Daoy (cell line): ENCODE measurements at regions not wholly inside any gene's neighbourhood (a gene's known extent, or its start where the extent isn't known, plus 50 kb on each side); places are given as distances from the start of the nearest gene placed in this dataset.
A peak's percentile ranks its signal among the peaks of the same experiment; 100 is the strongest.
"Not testable (repeated sequence)": the region's sequence is repeated elsewhere in the genome, so short reads cannot be mapped to it uniquely, and the experiment has no call there.

Source experiments
- DNase-seq: peaks from one replicate; pipeline ENCODE4 v3.0.0-alpha.2; 2015; ENCODE audit warnings: low read depth

DNA sequence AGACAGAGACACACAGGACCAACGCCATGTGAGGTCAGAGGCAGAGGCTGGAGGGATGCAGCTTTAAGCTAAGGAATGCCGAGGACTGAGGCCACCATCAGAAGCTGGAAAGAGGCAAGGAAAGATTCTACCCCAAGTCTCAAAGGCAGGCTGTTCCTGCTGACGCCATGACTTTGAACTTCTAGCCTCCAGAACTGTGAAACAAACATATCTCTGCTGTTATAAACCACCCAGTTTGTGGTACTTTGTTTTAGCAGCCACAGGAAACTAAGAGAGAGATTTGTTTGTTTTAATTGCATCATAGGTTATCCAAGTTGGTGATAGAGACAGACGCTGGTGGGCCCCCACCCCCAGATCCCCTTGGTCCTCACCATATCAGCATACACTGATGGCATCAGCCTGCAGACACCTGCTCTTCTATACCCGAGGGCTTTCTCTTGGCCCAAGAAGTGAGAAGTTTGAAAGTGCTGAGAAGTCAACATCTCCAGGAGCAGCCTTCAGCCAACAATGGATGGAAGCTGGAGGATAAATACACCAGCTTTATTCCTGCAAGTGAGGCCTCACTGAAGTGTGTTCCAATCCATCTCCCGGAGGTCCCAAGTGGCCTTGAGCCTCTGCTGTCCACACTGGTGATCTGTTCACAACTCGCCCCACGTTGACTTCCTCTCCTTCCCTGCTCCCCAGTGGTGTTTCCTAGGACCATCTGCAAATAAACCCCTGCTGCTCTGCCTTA, 154.7 kb downstream of the BTBD3 start:
- no peak for DNase-seq

DNA sequence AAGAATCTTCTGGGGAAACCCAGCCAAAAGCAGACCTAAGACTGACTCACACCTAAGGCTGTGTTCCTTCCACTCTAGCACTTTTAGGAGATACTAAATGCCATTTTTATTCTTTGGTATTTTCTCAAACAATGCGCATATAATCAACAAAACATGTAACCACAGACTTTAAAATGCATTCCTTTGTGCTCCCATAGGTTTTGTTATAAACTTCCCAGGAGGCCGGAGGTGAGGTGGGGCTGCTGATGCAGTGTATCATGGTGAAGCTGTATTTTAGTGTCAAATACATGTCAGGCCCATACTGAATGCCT, 155.2 kb downstream of the BTBD3 start:
- DNase-seq: no peak

DNA sequence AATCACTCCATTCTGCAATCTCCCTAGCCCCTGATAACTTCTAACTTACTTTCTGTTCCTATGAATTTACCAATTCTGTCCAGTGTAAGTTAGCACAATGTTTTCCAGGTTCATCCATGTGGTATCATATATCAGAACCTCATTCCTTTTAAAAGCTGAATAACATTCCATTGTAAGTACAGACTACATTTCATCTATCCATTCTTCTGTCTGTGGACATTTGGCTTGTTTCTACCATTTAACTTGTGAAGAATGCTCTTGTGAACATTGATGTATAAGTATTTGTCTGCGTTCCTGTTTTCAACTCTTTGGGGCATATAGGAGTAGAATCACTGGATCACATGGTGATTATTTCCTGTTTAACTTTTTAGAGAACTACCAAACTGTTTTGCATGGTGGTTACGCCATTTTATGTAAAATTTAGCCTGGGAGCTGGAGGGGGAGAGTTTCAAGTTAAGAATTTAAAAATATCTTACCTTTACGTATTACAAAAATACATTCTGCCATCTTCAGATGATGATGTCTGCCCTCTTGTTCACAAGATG, 156.5 kb downstream of the BTBD3 start:
- DNase-seq: no peak

DNA sequence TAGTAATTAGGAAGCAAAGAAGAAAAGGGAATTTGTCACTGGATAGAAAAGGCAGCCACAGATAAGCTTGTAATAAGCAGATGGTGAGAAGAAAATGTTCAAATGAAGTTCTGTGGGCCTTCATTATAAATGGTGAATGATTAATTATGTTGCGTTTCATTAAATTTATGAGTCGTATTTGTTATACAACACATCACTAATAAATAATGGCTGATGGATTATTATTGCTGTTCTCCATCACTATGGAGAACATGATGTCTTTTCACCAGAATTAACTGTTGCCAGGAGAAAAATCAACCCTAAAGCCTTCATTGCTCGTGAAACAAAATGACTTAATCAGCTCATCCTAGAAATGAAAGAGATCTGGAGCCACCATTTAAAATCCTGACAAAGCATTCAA, 158.5 kb downstream of the BTBD3 start:
- no peak for DNase-seq

DNA sequence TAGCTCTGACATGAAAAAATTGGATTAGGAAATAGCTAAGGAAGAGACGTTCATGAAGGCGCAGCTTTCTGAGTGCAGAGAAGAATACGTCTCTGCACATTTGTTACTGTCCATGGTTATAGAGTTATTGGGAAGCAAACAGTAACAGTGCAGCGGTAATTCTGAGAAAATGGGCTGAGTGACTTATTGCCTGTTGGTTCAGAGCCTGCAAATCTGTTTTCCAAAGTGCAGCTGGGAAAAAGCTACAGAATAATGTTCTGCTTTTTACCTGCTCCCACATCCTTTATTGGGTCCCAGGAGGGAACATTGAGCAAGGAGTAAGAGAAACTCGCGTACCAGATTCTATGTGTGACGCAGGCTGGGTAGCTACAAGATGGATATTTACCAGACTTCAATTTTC, 160.2 kb downstream of the BTBD3 start:
- no peak for DNase-seq

DNA sequence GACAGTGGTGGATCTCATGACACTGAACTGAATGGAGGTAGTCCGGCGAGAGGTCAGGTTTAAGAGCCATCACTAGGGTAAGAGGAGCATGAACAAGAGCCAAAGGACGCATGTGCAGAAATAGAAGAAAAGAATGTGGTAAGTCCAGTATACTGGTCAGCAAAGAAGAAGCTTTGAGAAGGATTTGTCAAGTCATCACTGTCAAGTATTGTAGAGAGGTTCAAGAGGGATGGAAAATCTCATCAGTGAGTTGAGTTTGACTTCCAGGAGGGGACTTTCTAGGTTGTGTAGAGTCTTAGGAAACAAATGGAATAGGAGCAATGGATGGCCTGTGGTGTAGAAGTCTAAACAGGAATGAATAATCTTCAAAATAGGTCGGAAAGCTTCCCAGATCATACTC, 161.8 kb downstream of the BTBD3 start:
- DNase-seq: no peak

DNA sequence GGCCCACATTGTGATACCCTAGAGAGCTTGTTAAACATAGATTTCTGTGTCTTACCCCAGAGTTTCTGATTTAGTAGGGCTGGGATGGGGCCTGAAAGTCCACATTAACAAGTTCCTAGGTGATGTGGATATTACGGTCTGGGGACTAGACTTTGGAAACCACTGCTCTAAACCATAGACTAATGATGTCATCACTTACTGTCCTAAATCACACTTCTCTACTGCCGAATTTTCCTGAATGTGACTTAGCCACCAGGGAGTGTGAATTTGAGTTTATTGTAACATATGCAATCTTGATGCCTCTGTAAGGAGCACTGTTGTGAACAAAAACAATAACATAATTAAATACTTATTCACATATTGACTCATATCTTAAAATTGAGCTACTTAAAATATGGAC, 165.6 kb downstream of the BTBD3 start:
- no peak for DNase-seq

DNA sequence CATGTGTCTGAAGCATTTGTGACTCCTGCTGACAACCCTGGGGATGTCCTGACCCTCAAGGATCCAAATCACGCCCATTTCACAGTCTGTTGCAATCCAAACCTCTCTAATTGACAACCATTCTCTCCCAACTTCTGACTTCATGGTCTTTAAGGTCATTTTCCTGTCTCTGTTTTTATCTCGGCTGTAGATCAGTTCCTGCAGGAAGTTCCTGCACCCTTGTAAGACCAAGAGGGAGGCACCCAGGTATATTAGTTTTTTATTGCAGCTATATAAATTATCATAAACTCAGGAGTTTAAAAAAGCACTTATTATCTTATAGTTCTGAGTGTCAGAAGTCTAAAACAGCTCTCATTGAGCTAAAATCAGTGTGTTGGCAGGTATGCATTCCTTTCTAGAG, 166.8 kb downstream of the BTBD3 start:
- no peak for DNase-seq

DNA sequence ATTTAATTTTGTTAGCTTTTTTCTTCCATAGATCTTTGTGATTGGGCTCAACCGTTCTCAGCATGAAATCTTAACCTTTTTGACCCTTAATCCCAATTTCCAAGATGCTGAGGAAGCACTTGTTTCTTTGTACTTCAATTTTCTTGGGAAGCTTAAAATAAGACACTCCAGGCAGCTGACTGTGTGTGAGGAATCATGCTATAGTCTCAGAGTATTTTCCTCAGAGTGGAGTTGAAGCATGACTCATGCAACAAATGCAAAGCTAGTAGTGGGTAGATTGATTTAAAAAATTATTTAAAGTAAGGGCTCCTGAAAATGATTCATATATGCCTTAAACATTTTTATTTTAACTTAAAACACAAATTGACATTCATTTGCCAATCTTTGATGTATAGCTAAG, 168.7 kb downstream of the BTBD3 start:
- DNase-seq: no peak

DNA sequence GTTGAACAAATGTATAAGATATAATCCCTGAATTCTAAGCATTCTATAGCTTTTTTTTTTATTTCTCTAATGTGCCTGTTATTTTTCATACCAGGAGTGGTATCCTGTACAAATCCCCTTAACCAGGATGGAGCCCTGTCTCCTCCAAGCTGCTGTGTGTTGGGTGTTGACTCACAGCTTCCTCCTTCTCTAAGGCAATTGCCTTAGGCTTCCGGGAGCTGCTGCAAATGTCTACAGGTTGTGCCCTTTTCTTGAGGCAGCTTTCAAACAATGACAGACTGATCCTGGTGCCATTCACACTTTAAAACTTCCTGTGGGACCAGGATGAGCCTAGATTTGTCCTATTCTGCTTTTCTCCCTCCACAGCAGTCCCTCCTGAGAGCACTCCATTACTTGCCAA, 173.2 kb downstream of the BTBD3 start:
- no peak for DNase-seq

DNA sequence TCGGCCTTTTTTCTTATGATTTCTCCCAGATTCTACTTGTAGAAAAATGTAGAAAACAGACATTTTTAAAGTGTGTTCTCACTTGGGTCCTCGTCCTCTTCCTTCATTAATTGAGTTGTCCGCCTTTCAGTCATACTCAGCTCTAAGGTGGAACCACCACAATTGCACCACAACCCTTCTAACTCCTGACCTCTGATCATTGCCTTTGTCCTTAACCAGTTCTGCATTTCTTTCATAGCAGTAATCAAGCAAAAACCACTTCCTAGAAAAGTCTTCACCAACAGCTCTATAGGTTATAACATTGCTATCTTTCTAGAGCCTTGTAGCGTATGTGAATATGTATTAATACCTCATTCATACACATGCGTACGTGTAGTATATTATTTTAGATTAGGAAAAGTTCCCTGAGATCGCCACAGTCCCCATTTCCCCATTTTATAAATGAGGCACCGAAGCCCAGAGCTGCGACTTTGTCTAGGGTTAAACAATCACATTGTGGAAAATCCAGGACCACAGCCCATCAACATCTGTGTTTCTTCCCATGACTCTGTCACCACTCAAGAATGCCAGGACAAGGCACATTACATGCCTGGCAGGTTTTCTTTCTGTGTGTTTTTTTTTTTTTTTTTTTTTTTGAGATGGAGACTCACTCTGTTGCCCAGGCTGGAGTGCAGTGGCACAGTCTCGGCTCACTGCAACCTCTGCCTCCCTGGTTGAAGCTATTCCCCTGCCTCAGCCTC, 175.5 kb downstream of the BTBD3 start:
- peak; percentile 22 for DNase-seq

DNA sequence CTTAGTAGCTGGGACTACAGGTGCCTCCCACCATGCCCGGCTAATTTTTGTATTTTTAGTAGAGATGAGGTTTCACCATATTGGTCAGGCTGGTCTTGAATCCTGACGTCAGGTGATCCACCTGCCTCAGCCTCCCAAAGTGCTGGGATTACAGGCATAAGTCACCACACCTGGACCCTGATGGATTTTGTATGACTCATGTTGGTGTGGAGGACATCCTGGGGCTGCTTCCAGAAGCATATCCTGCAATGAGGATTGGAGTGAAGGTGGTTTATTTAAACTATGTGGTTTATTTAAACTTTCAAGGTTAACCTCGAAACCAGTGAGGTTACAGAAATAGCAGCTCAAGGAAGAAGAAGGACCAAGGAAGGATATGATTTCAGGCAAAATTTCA, 176.1 kb downstream of the BTBD3 start:
- not testable (repeated sequence) for DNase-seq

DNA sequence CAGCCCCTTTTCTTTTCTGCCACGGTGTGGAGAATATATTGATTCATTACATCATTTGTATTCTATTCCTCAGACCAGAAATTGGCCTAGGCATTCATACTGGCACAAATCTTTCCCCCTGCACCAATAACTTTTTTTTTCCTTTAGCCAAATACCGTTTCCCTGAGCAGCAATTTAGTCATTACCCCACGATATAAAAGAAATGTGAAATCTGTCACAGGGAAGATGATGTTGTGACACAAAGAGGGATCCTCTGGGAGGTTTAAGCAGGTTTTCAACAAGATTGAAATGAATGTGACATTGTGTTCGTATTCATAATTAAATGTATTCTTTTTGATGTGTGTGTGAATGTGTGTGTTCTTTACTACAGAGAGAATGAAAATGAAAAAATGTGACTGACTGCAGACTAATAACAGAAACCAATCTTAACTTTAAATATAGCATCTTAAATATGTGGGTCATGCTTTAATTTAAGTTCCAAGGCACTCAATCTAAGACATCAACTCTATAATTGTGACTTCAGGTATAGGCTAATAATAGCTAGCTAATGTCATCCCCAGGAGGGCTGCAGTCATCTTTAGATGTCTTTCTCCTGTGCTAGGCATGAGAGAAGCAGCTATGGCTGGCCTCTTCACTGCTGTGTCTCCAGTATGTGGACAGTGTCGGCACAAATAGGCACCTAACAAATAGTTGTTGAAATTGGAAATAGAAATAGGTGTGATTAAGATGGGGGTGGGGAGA, 177.7 kb downstream of the BTBD3 start:
- no peak for DNase-seq

DNA sequence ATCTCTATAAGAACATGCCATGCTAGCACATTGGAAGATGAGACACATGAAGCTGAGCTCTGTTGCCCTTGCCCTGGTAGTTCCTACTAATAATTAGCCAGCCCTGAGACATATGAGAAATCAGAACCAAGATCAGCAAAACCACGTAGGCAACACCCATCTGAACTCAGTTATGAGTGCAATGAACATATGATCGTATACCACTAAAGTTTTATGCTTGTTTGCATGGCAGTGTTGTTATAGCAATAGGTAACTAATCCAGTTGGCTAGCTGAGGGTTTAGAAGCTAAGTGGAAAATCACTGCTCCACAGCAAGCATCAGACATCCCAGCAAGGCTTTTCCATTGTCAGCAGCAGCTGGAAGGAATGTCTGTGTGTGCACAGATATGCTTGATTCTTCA, 180.7 kb downstream of the BTBD3 start:
- DNase-seq: no peak

DNA sequence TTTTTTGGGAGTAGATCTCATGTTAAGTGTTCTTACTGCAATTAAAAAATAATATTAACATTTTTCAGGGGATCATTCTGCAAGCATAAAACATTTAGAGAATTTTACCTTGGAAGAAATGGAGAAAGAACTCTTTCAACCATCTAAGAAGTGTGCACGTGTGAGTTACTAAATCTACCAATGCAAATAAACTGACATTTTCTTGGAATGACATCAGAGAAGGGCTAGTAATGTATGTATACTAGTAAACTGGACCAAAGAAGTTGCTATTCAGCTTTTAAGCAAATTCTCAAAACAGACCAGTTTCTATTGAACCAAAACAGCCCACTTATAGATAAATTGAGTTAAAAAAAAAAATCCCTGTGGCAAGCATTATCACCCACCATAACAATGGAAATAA, 191.2 kb downstream of the BTBD3 start:
- DNase-seq: no peak

DNA sequence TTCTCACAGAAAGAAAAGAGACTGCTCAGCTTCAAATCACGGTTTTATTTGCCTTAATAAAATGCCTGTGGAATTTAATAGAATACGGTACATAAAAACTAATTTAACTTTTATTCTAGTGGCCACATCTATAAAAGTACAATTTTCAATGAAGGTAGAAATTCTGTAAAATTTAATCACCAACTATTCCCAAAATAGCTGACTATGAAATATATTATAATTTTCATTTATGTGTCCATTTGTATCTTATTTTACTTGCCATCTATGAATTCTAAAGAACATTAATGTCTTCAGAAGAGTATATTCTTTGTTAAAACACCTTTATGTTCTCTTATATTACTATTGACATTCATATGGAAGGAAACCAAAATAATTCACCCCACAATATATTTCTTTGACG, 192.6 kb downstream of the BTBD3 start:
- no peak for DNase-seq

DNA sequence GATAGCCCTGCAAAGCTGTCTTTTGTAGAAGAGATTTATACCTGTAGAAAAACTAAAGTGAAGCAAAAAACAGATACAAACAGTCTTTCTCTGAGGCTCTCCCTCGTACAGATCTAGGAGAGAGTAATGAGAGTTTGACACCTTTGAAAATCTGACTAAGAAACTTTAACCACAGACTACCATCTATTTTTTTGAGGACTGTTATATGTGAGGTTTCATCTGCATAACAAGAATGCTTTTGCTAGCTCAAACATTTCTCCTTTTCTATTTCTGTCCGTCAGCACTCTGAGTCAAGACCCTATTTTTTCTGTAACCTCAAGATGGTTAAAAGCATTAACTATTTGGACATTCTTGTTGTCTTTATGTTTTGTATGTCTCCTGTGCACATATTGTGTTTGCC, 193.0 kb downstream of the BTBD3 start:
- no peak for DNase-seq

DNA sequence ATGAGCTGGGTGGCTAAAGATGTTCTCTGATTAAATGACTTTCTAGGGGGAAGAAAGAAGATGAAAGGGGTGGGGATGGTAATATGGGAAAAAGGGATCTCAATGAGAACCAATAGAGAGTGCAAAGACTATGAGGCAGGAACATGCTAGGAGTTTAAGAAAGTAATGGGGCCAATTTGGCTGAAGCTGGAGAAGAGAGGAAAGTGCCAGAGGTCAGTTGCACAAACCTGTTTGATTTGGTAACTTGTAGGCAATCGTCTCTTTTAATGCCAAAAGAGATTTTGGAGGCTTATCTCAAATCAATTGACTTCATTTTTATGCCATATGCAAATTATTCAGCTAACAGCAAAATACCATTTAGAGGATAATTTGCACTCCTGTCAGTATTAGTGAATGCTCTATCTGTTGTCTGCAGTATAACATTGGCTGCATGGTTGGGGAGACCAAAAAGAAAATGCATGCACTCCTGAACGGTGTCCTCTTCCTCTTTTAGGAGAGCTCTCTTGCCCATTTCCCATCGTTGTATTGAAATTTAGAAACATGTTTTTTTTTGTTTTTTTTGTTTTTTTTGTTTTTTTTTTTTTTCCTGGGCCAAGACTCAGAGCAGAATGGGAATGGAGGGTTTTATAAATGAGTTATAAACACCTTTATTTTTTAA, 193.9 kb downstream of the BTBD3 start:
- no peak for DNase-seq

DNA sequence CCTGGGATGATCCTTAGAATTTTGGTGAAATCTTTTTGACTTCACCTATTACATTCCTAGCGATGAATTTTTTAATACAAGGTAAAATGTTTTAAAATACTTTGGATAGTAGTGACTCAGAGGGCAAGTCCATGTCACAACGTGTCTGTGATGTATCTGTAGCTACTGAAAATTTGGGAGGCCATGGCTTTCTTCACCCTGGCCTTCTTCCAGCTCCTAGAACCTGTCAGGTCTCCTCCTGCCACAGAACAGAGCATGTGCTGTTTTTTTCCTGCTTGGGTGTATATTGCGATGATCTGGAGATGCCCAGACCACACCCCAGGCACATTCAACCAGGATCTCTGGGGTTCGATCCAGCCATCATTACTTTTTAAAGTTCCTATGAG, 194.4 kb downstream of the BTBD3 start:
- DNase-seq: no peak

DNA sequence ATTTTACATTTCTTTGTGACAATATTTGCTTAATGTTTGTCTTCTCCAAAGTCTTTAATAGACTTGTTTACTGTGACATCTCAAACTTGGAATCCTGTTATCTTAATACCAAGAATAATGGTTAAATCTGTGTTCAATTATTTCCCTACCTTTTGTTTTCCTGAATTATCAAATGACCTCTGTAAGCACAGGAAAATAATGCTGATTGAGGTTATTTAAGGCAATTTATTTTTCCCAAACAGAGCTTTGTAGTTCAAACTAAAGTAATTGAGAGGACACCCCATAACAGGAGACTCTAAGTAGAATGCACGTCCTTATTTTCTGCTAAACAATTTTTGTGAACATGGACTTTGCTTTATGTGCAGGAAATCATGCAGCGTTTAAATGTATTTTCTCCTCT, 195.0 kb downstream of the BTBD3 start:
- no peak for DNase-seq

DNA sequence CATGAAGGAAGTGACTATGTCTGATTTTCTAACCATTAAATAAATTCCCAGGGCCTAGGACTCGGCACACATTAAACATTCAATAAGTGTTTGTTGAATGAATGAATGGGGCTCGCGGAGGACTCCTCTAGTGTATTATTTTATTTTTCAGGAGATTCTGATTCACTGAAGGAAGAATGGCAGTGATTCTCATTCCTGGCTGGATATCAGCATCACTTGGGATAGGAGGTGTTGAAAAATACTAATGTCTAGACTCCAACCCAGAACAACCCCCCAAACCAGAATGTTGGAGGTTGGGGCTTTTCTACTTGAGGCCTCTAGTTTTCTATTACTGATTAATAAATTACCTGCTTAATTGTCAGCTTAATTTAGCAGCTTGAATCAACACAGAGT, 195.4 kb downstream of the BTBD3 start:
- DNase-seq: no peak
